Progenitor cell of endocrine pancreas (in vitro differentiated cells): ENCODE measurements at regions not wholly inside any gene's neighbourhood (a gene's known extent, or its start where the extent isn't known, plus 50 kb on each side); places are given as distances from the start of the nearest gene placed in this dataset.

Source experiments
- DNase-seq: peaks from one replicate; pipeline ENCODE4 v3.0.0; 2021; ENCODE audit warnings: low spot score; ENCODE audit not compliant: unreplicated experiment
- H3K27ac Mint-ChIP-seq: 2 replicates; pipeline ENCODE4 v1.8.0; 2021; ENCODE audit warnings: mild to moderate bottlenecking, moderate library complexity, mixed read lengths
- H3K27me3 Mint-ChIP-seq: 2 replicates; pipeline ENCODE4 v1.8.0; 2021; ENCODE audit warnings: mixed read lengths
- H3K36me3 Mint-ChIP-seq: 2 replicates; pipeline ENCODE4 v1.8.0; 2022; ENCODE audit warnings: mixed read lengths; ENCODE audit not compliant: insufficient read depth
- H3K4me1 Mint-ChIP-seq: 2 replicates; pipeline ENCODE4 v1.8.0; 2021; ENCODE audit warnings: low read depth, mixed read lengths
- H3K4me3 Mint-ChIP-seq: 2 replicates; pipeline ENCODE4 v1.8.0; 2021; ENCODE audit warnings: low read depth, mild to moderate bottlenecking, moderate library complexity, mixed read lengths
- H3K9me3 Mint-ChIP-seq: 2 replicates; pipeline ENCODE4 v1.8.0; 2021; ENCODE audit warnings: low read depth, mixed read lengths
- TF ChIP-seq, protein P1 (sequence below): fragments of 200-600 bp; sonication (generic); IDR thresholded peaks from one replicate; pipeline ENCODE4 v1.5.0; 2021; ENCODE audit warnings: antibody characterized with exemption, mild to moderate bottlenecking; ENCODE audit not compliant: unreplicated experiment

DNA sequence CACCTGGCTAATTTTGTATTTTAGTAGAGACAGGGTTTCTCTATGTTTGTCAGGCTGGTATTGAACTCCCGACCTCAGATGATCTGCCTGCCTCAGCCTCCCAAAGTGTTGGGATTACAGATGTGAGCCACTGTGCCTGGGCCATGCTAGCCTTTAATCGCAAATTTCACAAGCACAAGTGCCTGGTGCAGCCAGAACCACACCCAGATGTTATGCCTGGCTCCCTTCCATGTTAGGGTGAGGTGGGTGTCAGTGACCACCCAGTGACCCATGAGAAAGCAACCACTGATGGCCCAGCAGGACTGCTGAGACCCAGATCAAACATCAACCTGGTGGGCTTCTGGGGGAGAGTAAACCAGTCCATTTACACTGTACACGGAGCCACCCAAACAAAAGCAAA, 241.9 kb downstream of the CDH11 start:
- no peak for DNase-seq
- H3K4me1 Mint-ChIP-seq: peaks cover 3% of the 10 kb centered on the region
- H3K9me3 Mint-ChIP-seq: peaks cover 6% of the 10 kb centered on the region
- no peak overlapping the region for H3K4me3 Mint-ChIP-seq
- no peaks in the 10 kb centered on the region for H3K27me3 Mint-ChIP-seq
- H3K27ac Mint-ChIP-seq: no peak overlapping the region
- H3K36me3 Mint-ChIP-seq: no peaks in the 10 kb centered on the region
- TF ChIP-seq, protein P1, sequence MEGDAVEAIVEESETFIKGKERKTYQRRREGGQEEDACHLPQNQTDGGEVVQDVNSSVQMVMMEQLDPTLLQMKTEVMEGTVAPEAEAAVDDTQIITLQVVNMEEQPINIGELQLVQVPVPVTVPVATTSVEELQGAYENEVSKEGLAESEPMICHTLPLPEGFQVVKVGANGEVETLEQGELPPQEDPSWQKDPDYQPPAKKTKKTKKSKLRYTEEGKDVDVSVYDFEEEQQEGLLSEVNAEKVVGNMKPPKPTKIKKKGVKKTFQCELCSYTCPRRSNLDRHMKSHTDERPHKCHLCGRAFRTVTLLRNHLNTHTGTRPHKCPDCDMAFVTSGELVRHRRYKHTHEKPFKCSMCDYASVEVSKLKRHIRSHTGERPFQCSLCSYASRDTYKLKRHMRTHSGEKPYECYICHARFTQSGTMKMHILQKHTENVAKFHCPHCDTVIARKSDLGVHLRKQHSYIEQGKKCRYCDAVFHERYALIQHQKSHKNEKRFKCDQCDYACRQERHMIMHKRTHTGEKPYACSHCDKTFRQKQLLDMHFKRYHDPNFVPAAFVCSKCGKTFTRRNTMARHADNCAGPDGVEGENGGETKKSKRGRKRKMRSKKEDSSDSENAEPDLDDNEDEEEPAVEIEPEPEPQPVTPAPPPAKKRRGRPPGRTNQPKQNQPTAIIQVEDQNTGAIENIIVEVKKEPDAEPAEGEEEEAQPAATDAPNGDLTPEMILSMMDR: no peak

GRCh38 chr16:64878940-64879339, 242.9 kb downstream of the CDH11 start:
- no peak for DNase-seq
- no peaks in the 10 kb centered on the region for H3K27me3 Mint-ChIP-seq
- H3K36me3 Mint-ChIP-seq: no peaks in the 10 kb centered on the region
- peaks cover 6% of the 10 kb centered on the region for H3K9me3 Mint-ChIP-seq
- no peak overlapping the region for H3K4me3 Mint-ChIP-seq
- TF ChIP-seq, protein P1: no peak
- H3K4me1 Mint-ChIP-seq: peaks cover 3% of the 10 kb centered on the region
- no peak overlapping the region for H3K27ac Mint-ChIP-seq

GRCh38 chr16:64872101-64872500, 249.8 kb downstream of the CDH11 start:
- no peak overlapping the region for H3K4me3 Mint-ChIP-seq
- no peaks in the 10 kb centered on the region for H3K4me1 Mint-ChIP-seq
- no peaks in the 10 kb centered on the region for H3K36me3 Mint-ChIP-seq
- no peak for DNase-seq
- no peak overlapping the region for H3K27ac Mint-ChIP-seq
- no peaks in the 10 kb centered on the region for H3K27me3 Mint-ChIP-seq
- peaks cover 4% of the 10 kb centered on the region for H3K9me3 Mint-ChIP-seq
- TF ChIP-seq, protein P1: no peak

DNA sequence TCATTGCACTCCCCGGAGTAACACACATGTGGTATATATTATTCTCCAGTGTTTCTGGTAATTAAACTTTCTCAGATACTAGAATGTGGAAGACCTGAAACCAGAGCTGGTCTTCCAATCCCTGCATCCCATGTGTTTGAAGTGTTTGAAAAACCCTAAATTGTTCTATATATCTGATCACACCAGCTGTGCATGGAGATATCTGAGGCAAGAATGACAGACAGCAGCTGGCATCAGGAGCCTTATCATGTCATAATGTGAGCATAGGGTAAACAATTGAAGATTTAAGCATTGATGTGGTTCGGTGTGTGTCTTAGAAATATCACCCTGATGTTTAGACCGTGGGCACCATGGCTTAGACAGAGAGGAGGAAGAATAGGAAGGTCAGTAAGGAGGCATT, 251.0 kb downstream of the CDH11 start:
- Mint-ChIP-seq H3K36me3 (no peaks in the 10 kb centered on the region), H3K27me3 (no peaks in the 10 kb centered on the region), H3K4me1 (no peaks in the 10 kb centered on the region), H3K4me3 (no peak overlapping the region), H3K27ac (no peak overlapping the region), H3K9me3 (no peaks in the 10 kb centered on the region)
- DNase-seq: no peak
- TF ChIP-seq, protein P1: no peak

DNA sequence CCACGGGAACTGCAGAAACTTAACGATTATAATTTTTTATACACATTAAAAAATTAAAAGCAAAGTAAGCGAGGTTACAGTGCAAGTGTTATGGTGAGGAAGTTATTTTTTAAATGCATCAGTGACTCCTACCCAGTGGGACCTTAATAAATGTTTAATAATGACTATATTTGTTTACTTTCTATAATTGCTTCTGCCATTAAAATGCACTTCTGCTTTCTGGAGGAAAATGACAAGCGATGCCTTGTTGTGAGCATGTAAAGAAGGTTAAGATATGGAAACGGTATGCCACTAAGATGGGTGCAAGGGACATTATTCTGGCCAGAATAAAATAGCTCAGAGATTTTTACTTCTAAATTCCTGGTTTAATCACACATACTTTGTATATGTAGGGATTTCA, 252.1 kb downstream of the CDH11 start:
- TF ChIP-seq, protein P1: no peak
- H3K27me3 Mint-ChIP-seq: no peaks in the 10 kb centered on the region
- H3K36me3 Mint-ChIP-seq: no peaks in the 10 kb centered on the region
- no peaks in the 10 kb centered on the region for H3K9me3 Mint-ChIP-seq
- H3K4me3 Mint-ChIP-seq: no peak overlapping the region
- H3K27ac Mint-ChIP-seq: no peak overlapping the region
- H3K4me1 Mint-ChIP-seq: no peaks in the 10 kb centered on the region
- no peak for DNase-seq
